ENCODE measurements at regions not wholly inside any gene's neighbourhood (a gene's known extent, or its start where the extent isn't known, plus 50 kb on each side); places are given as distances from the start of the nearest gene placed in this dataset.

DNA sequence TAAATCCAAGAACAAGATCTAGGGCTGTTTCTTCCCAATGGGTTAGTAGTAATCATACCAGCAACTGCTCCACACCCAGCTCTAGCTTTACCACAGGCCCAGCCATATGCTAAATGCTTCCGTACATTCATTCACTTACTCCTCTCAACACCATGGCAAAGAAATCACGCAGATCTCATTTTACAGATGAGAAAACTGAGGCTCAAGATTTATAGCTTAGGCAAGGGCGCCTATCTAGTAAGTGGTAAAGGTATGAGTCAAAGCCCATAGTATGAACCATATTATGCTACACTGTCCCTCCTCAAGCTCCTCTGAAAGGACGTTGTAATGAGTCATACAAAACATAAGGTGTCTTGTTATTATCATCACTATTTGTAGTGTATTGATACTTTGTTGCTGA, 82.2 kb downstream of the NIBAN1 start:
- TF ChIP-seq POLR2A (IDR thresholded peaks at IDR 0.05; ENCODE audit: low read depth, low read length) (no peak), POLR2AphosphoS5 (IDR thresholded peaks at IDR 0.05; ENCODE audit: low read depth, low read length) (no peak)

All from GM12892 (cell line).